Spleen (tissue), 11 donors: ENCODE measurements at regions not wholly inside any gene's neighbourhood (a gene's known extent, or its start where the extent isn't known, plus 50 kb on each side); places are given as distances from the start of the nearest gene placed in this dataset.

Experiments used
- DNase-seq: peaks from one replicate; pipeline ENCODE4 v3.0.0-alpha.2; 2020
- H3K27ac ChIP-seq, 8 donors: fragments of 200-600 bp; sonication (generic) in 7 of 8; 1 replicate in 4 of 8; 2 replicates in 4 of 8; pipeline versions ENCODE4 v1.5.0 to v1.8.0; 2016 to 2021; ENCODE audit warnings: inconsistent platforms in 4 of 8, mild to moderate bottlenecking in 4 of 8, moderate library complexity in 1 of 8
- H3K27me3 ChIP-seq, 7 donors: fragments of 200-600 bp; sonication (generic) in 6 of 7; replicated peaks in 1 of 7; 1 replicate in 4 of 7; 2 replicates in 3 of 7; pipeline versions ENCODE4 v1.5.0 to v1.8.0; 2016 to 2021; ENCODE audit warnings: inconsistent platforms in 3 of 7, mild to moderate bottlenecking in 1 of 7
- H3K36me3 ChIP-seq, 6 donors: fragments of 200-600 bp; sonication (generic) in 5 of 6; 1 replicate in 4 of 6; 2 replicates in 2 of 6; pipeline versions ENCODE4 v1.5.0 to v1.8.0; 2016 to 2021; ENCODE audit warnings: inconsistent platforms in 2 of 6
- H3K4me1 ChIP-seq, 6 donors: fragments of 200-600 bp; sonication (generic) in 5 of 6; 1 replicate in 3 of 6; 2 replicates in 3 of 6; pipeline versions ENCODE4 v1.5.0 to v1.8.0; 2016 to 2021; ENCODE audit warnings: inconsistent platforms in 3 of 6
- H3K4me3 ChIP-seq, 8 donors: fragments of 200-600 bp; sonication (generic) in 7 of 8; 1 replicate in 4 of 8; 2 replicates in 4 of 8; pipeline versions ENCODE4 v1.5.0 to v1.8.0; 2016 to 2021; ENCODE audit warnings: inconsistent platforms in 4 of 8, mild to moderate bottlenecking in 4 of 8, moderate library complexity in 2 of 8
- H3K9me3 ChIP-seq, 8 donors: fragments of 200-600 bp; sonication (generic) in 7 of 8; 1 replicate in 4 of 8; 2 replicates in 4 of 8; pipeline versions ENCODE4 v1.5.0 to v1.8.0; 2016 to 2021; ENCODE audit warnings: inconsistent platforms in 4 of 8
- CTCF ChIP-seq, 11 experiments: fragments of 200-600 bp in 7 of 11; fragments of 450-650 bp in 4 of 11; sonication (generic) in 4 of 11; IDR thresholded peaks in 8 of 11; conservative IDR thresholded peaks in 3 of 11; 1 replicate in 7 of 11; 2 replicates in 4 of 11; pipeline versions ENCODE4 v1.4.0 to v1.8.0; 2016 to 2021; ENCODE audit warnings: antibody characterized with exemption in 11 of 11, inconsistent platforms in 4 of 11, mild to moderate bottlenecking in 1 of 11
- POLR2A ChIP-seq, 3 donors: fragments of 450-650 bp; IDR thresholded peaks; one replicate each; pipeline ENCODE4 v1.5.1; 2017; ENCODE audit warnings: antibody characterized with exemption in 3 of 3, mild to moderate bottlenecking in 1 of 3
- POLR2AphosphoS5 ChIP-seq, 3 donors: sonication (generic); formaldehyde crosslinking; IDR thresholded peaks; one replicate each; pipeline ENCODE4 v1.5.1; 2017; ENCODE audit warnings: antibody characterized with exemption in 3 of 3
- WGBS, 5 donors: extraction: QIAGEN DNeasy Blood & Tissue Kit in 3 of 5; methylation state at CpG; one replicate each; pipeline versions ENCODE4 v1.1.5 to v1.1.7; 2013 to 2018; 5-methylcytosine and 5-hydroxymethylcytosine counted together
- intact Hi-C: fragments of 100-400 bp; cut with DNase I; formaldehyde crosslinking; loops from one replicate; pipeline ENCODE4 v1.15.0; 2023; ENCODE audit warnings: low total_unique reads
- small RNA-seq, 4 donors: library from RNA; depleted of rRNA; stranded (forward); fragments of <200 nt; gene quantifications; one replicate each; pipeline ENCODE3, GENCODE V24; 2016
- donor health status: healthy with polysubstance abuse.
- donor health status: DM: no; HTN: no; CAD: no; lungs with moderate emphysema.
- donor health status: DM: no; HTN: no; CAD: no.
- donor health status: Bipolar disorder and iron deficiency.
- donor health status: healthy.
- donor health status: DM: no; HTN: no; CAD: no.
- donor health status: DM: yes; HTN: yes; CAD: no.

DNA sequence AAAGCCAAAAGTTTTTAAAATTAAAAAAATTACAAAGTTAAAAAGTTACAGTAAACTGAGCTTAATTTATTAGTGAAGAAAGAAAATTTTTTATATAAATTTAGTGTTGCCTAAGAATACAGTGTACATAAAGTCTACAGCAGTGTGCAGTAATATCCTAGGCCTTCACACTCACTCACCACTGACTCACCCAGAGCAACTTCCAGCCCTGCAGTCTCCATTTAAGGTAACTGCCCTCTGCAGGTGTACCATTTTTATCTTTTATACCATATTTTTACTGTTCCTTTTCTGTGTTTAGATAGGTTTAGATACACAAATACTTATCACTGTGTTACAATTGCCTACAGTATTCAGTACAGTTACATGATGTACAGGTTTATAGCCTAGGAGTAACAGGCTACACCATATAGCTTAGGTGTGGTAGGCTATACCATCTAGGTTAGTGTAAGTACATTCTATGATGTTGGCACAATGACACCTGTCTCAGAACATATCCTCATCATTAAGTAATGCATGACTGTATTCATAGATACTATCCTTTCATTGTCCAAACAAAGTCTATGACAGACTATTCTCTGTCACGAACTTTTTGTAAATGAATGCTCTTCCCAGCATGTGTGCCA is 78.6 kb upstream of the PBX1 start:
- no peak for DNase-seq
- intact Hi-C loops: no loop called here
- TF ChIP-seq CTCF (IDR thresholded peaks at IDR 0.05 in 8 of 11, conservative IDR thresholded peaks at IDR 0.05 in 3 of 11): no peak
- no peak for TF ChIP-seq POLR2A (IDR thresholded peaks at IDR 0.05)
- TF ChIP-seq POLR2AphosphoS5 (IDR thresholded peaks at IDR 0.05): no peak
- Histone ChIP-seq H3K9me3 (no peaks in the 10 kb centered on the region), H3K27me3 (no peaks in the 10 kb centered on the region), H3K4me1 (no peaks in the 10 kb centered on the region), H3K36me3 (no peaks in the 10 kb centered on the region), H3K4me3 (no peak overlapping the region), H3K27ac (no peak overlapping the region)
- WGBS, 5 donors: 36 to 100% (median 86%) methylated on average over 1 of the region's 1 CpG

DNA sequence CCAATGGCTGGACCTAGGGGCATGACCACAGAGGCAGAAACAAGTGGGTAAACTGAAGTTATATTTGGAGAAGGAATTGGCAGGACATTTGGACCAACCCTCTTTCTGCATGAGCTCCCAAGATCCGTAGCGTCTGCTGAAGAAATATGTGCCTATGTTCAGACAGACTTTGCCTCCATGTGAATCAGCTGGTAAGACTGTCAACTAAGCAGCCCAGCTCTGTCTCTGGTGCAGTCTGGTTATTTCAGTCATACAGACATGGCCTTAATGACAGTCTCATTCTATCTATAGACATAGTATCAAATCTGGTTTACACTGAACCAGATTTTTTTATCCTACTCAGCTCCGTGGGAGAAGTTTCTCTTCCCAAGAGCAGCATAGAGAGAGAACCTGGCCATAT is 63.1 kb upstream of the PBX1 start:
- DNase-seq: no peak
- 71 to 94% (median 89%) methylated on average over 3 of the region's 3 CpGs for WGBS, 5 donors
- Histone ChIP-seq H3K4me1 (no peaks in the 10 kb centered on the region), H3K27me3 (no peaks in the 10 kb centered on the region), H3K27ac (no peak overlapping the region), H3K9me3 (peaks cover 0 to 3% (median 0%) of the 10 kb centered on the region in 8 donors), H3K4me3 (no peak overlapping the region), H3K36me3 (no peaks in the 10 kb centered on the region)
- TF ChIP-seq CTCF (IDR thresholded peaks at IDR 0.05 in 8 of 11, conservative IDR thresholded peaks at IDR 0.05 in 3 of 11) (no peak), POLR2A (IDR thresholded peaks at IDR 0.05) (no peak), POLR2AphosphoS5 (IDR thresholded peaks at IDR 0.05) (no peak)
- intact Hi-C loops: no loop called here

DNA sequence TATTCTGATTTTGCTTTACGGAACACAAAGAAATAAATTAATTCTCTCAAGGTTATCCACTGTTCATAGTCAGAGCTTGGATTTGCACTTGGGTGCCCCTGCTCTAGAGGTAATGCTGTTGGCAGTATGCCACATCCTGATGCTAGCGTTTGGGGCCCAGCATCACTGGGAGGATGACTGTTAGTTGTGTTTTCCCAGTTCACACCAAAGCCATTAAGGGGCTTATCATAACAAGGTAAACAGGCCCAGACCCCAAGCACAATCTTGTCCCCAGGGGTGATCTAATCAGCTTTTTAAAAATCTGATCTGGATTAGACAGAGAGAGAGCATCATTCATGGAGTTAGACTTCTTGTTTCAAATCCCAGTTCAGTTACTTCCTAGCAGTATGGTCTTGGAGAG is 60.2 kb upstream of the PBX1 start:
- DNase-seq: no peak
- TF ChIP-seq POLR2AphosphoS5 (IDR thresholded peaks at IDR 0.05): no peak
- TF ChIP-seq CTCF (IDR thresholded peaks at IDR 0.05 in 8 of 11, conservative IDR thresholded peaks at IDR 0.05 in 3 of 11): no peak
- no peak for TF ChIP-seq POLR2A (IDR thresholded peaks at IDR 0.05)
- H3K4me3 ChIP-seq: no peak overlapping the region
- intact Hi-C loops: no loop called here
- H3K27me3 ChIP-seq: no peaks in the 10 kb centered on the region
- H3K4me1 ChIP-seq: no peaks in the 10 kb centered on the region
- 73 to 81% (median 77%) methylated on average over 2 of the region's 2 CpGs for WGBS, 5 donors
- peaks cover 0 to 32% (median 15%) of the 10 kb centered on the region in 8 donors for H3K9me3 ChIP-seq
- H3K36me3 ChIP-seq: no peaks in the 10 kb centered on the region
- H3K27ac ChIP-seq: no peak overlapping the region

DNA sequence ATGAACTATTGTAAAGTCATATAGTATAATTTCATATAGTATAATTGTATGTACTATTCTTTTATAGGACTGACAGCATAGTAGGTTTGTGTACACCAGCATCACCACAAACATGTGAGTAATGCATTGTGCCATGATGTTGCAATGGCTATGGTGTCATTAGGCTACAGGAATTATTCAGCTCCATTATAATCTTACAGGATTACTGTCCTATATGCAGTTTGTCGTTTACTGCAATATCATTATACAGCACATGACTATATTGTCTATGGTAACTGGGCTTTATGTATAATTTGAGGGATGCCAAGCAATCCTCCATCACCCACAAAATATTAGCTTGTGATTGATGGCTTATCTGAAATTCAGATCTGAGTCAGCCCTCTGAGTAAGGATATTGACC is 54.2 kb upstream of the PBX1 start:
- intact Hi-C loops: no loop called here
- peaks cover 0 to 32% (median 15%) of the 10 kb centered on the region in 8 donors for H3K9me3 ChIP-seq
- 76 to 89% (median 78%) methylated on average over 1 of the region's 1 CpG for WGBS, 5 donors
- no peak overlapping the region for H3K4me3 ChIP-seq
- DNase-seq: no peak
- no peak overlapping the region for H3K27ac ChIP-seq
- TF ChIP-seq POLR2A (IDR thresholded peaks at IDR 0.05) (no peak), POLR2AphosphoS5 (IDR thresholded peaks at IDR 0.05) (no peak), CTCF (IDR thresholded peaks at IDR 0.05 in 8 of 11, conservative IDR thresholded peaks at IDR 0.05 in 3 of 11) (no peak)
- no peaks in the 10 kb centered on the region for H3K4me1 ChIP-seq
- H3K36me3 ChIP-seq: no peaks in the 10 kb centered on the region
- no peaks in the 10 kb centered on the region for H3K27me3 ChIP-seq

Small RNA genes lying in the stretch of these regions (small RNA-seq; reads per million reads assigned to genes)
- 0 reads per million in 4 donors for gene RF00012
- 0 reads per million in 4 donors for gene RNA5SP62
- 0 reads per million in 4 donors for gene RNA5SP63
- gene RNU5F-6P: 0 reads per million in 4 donors
